Activated CD4-positive, alpha-beta memory T cell treated with anti-CD3 and anti-CD28 coated beads for 36 hours (primary cell): ENCODE measurements at regions not wholly inside any gene's neighbourhood (a gene's known extent, or its start where the extent isn't known, plus 50 kb on each side); places are given as distances from the start of the nearest gene placed in this dataset.

Experiments
- CTCF ChIA-PET: fragments of 350-600 bp; sonication (Branson Sonifier 250); formaldehyde crosslinking; loops from one replicate; lab custom pipeline; 2021; ENCODE audit warnings: antibody characterized with exemption, inconsistent platforms; lab: Charles Lee
- POLR2A ChIA-PET: fragments of 350-600 bp; sonication (Branson Sonifier 250); formaldehyde crosslinking; loops from one replicate; lab custom pipeline; 2021; ENCODE audit warnings: antibody characterized with exemption; lab: Charles Lee
- DNase-seq: peaks from one replicate; pipeline ENCODE4 v3.0.0-alpha.2; 2020
- H3K27ac Mint-ChIP-seq: one replicate; pipeline ENCODE4 v1.8.0; 2021; ENCODE audit warnings: mixed read lengths
- H3K27me3 Mint-ChIP-seq: one replicate; pipeline ENCODE4 v1.8.0; 2021; ENCODE audit warnings: mixed read lengths
- H3K36me3 Mint-ChIP-seq: one replicate; pipeline ENCODE4 v1.8.0; 2021; ENCODE audit warnings: mixed read lengths
- H3K4me1 Mint-ChIP-seq: one replicate; pipeline ENCODE4 v1.8.0; 2021; ENCODE audit warnings: low read depth, mixed read lengths
- H3K4me3 Mint-ChIP-seq: one replicate; pipeline ENCODE4 v1.8.0; 2021; ENCODE audit warnings: mild to moderate bottlenecking, mixed read lengths
- H3K9me3 Mint-ChIP-seq: one replicate; pipeline ENCODE4 v1.8.0; 2021; ENCODE audit warnings: mixed read lengths
- intact Hi-C: fragments of 100-400 bp; cut with micrococcal nuclease; formaldehyde crosslinking; loops from one replicate; pipeline ENCODE4 v1.15.1; 2023

DNA sequence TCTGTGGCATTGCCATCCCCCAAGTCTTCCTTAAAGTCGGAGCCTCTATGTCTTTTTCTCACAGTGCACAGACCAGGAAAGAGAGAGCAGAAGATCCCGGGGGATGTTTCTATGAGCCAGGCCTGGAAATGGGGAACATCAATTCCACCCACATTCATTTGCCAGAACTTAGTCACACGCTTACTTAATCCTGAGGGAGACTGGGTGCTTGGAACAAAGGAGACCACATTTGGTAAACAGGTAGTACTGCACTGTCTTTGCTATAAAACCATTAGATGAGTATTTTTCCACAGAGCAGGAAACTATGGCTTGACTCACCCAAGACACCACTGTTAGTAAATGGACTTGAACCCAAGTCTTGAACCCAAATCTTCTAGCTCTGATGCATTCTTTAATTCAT lies 60.7 kb upstream of the CTTNBP2NL start:
- Mint-ChIP-seq H3K9me3 (no peaks in the 10 kb centered on the region), H3K27me3 (peaks cover 23% of the 10 kb centered on the region), H3K27ac (no peak overlapping the region), H3K4me1 (peaks cover 6% of the 10 kb centered on the region), H3K4me3 (no peak overlapping the region), H3K36me3 (no peaks in the 10 kb centered on the region)
- ChIA-PET CTCF (interaction anchor here (1.0 kb wide), 1 partner anchor 22 kb away, joined by 3 read pairs; no protein-coding TSS in a partner anchor), POLR2A (no interaction called here)
- intact Hi-C loops: no loop called here
- DNase-seq: no peak

DNA sequence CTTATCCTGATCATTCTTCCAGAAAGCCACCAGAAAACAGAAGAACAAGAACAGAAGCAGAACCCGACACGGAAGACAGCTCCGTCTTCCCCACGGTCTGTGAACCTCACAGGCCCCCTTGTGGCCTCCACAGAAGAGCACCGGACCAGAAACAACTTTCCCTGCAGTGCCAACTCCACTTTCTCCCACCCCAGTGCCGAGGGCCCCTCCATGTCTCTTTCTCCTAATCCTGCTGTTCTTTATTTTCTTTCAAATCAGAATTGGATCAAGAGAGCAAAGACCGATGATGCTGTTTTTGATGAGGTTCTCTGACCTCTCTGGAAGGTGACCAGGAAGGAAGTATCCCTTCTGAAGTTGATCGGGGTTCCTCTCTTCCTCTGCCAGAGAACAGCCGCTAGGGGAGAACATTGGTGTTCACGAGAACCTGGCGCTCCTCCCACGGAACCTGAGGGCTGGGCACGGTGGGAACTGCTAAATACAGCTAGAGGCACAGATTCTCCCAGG lies 58.9 kb upstream of the CTTNBP2NL start:
- intact Hi-C loops: no loop called here
- H3K4me3 Mint-ChIP-seq: no peak overlapping the region
- peaks cover 17% of the 10 kb centered on the region for H3K27me3 Mint-ChIP-seq
- ChIA-PET CTCF (interaction anchor here (0.6 to 1.2 kb wide), 6 partner anchors 8 to 876 kb away, joined by 3 to 4 read pairs (median 3); no protein-coding TSS in a partner anchor), POLR2A (no interaction called here)
- H3K4me1 Mint-ChIP-seq: peaks cover 6% of the 10 kb centered on the region
- no peaks in the 10 kb centered on the region for H3K9me3 Mint-ChIP-seq
- peak; percentile 19 for DNase-seq
- H3K36me3 Mint-ChIP-seq: no peaks in the 10 kb centered on the region
- no peak overlapping the region for H3K27ac Mint-ChIP-seq

GRCh38 chr1:112341986-112342385 lies 54.0 kb upstream of the CTTNBP2NL start:
- Mint-ChIP-seq H3K4me3 (no peak overlapping the region), H3K4me1 (peaks cover 17% of the 10 kb centered on the region), H3K36me3 (no peaks in the 10 kb centered on the region), H3K27me3 (peaks cover 5% of the 10 kb centered on the region), H3K9me3 (no peaks in the 10 kb centered on the region), H3K27ac (no peak overlapping the region)
- intact Hi-C loops: no loop called here
- CTCF ChIA-PET: no interaction called here
- DNase-seq: no peak
- POLR2A ChIA-PET: no interaction called here

- H3K9me3 Mint-ChIP-seq: no peaks in the 10 kb centered on the region
- peaks cover 5% of the 10 kb centered on the region for H3K27me3 Mint-ChIP-seq
- DNase-seq: no peak
- H3K4me1 Mint-ChIP-seq: peaks cover 14% of the 10 kb centered on the region
- no peak overlapping the region for H3K4me3 Mint-ChIP-seq
- CTCF ChIA-PET: interaction anchor here (0.6 kb wide), 1 partner anchor 140 kb away, joined by 3 read pairs; no protein-coding TSS in a partner anchor
- H3K27ac Mint-ChIP-seq: no peak overlapping the region
- POLR2A ChIA-PET: no interaction called here
- intact Hi-C loops: no loop called here
- H3K36me3 Mint-ChIP-seq: no peaks in the 10 kb centered on the region
Observed at GRCh38 chr1:112342558-112342957, 53.5 kb upstream of the CTTNBP2NL start.

- intact Hi-C loops: no loop called here
- ChIA-PET POLR2A (no interaction called here), CTCF (interaction anchor here (0.9 to 1.6 kb wide), 3 partner anchors 8 to 25 kb away, joined by 3 read pairs; no protein-coding TSS in a partner anchor)
- H3K27me3 Mint-ChIP-seq: no peaks in the 10 kb centered on the region
- DNase-seq: peak; percentile 15
- peaks cover 14% of the 10 kb centered on the region for H3K4me1 Mint-ChIP-seq
- peaks cover 7% of the 10 kb centered on the region for H3K9me3 Mint-ChIP-seq
- peaks cover 3% of the 10 kb centered on the region for H3K36me3 Mint-ChIP-seq
- no peak overlapping the region for H3K4me3 Mint-ChIP-seq
- H3K27ac Mint-ChIP-seq: no peak overlapping the region
Observed at GRCh38 chr1:112344754-112345423, 51.1 kb upstream of the CTTNBP2NL start.
